ENCODE measurements at regions not wholly inside any gene's neighbourhood (a gene's known extent, or its start where the extent isn't known, plus 50 kb on each side); places are given as distances from the start of the nearest gene placed in this dataset.

GRCh38 chr6:156719720-156720563 is 57.2 kb upstream of the ARID1B start:
- TF ChIP-seq CTCF (IDR thresholded peaks at IDR 0.05) (no peak), POLR2A (IDR thresholded peaks at IDR 0.05) (peak; percentile 21 to 33), EP300 (IDR thresholded peaks at IDR 0.05) (peak in 1 of 4 donors; percentile 63)

Measured in sigmoid colon (tissue), 4 donors.